NCI-H2171 treated with DMSO at 0.1 percent for 48 hours (cell line): ENCODE measurements at regions not wholly inside any gene's neighbourhood (a gene's known extent, or its start where the extent isn't known, plus 50 kb on each side); places are given as distances from the start of the nearest gene placed in this dataset.
"Not testable (repeated sequence)": the region's sequence is repeated elsewhere in the genome, so short reads cannot be mapped to it uniquely, and the experiment has no call there.

Source experiments
- DNase-seq: peaks from one replicate; lab custom pipeline; 2025; lab: John Stamatoyannopoulos, UW

GRCh38 chr1:100628631-100629081 is 90.7 kb downstream of the GPR88 start:
- DNase-seq, result no peak

GRCh38 chr1:100629391-100629790 is 90.2 kb upstream of the VCAM1 start:
- DNase-seq, result no peak

- no peak for DNase-seq
These were observed 88.5 kb upstream of the VCAM1 start for GRCh38 chr1:100631015-100631551.

GRCh38 chr1:100642826-100643225 is 76.7 kb upstream of the VCAM1 start:
- no peak for DNase-seq

DNA sequence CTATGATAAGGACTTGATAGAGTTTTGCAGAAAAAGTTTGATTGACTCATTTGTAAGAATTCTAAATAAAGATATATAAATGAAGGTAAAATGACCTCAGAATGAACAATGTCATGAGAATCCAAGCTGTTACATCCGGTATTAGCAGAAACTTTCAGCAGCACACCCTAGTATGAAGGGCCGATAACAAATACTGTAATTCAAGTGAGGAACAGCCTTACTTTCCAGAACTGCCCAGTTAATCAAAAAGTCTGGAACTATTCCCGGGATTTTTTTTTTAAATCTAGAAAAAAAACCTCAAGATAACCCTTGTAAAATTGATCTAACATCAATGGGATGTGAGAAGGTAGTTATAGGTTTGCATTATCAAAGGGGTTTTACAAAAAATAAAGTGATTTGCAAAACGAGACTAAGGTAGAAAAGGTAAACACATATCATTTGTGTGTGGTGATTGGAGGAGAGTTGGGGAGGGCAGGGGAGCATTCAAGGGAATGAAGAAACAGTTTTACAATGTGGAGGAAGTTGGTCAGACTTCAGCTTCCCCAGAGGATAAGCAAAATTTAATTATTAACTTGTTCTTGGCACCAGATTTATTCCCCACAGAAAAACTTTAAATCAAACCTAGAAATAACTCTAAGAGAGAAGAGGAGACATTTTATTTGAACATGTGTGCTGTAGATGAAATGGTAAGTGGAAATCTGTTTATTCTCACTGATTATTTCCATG is 75.9 kb upstream of the VCAM1 start:
- no peak for DNase-seq

- no peak for DNase-seq
These were observed 73.5 kb upstream of the VCAM1 start for GRCh38 chr1:100646001-100646400.

GRCh38 chr1:100649146-100649545 is 70.4 kb upstream of the VCAM1 start:
- DNase-seq, result no peak

DNA sequence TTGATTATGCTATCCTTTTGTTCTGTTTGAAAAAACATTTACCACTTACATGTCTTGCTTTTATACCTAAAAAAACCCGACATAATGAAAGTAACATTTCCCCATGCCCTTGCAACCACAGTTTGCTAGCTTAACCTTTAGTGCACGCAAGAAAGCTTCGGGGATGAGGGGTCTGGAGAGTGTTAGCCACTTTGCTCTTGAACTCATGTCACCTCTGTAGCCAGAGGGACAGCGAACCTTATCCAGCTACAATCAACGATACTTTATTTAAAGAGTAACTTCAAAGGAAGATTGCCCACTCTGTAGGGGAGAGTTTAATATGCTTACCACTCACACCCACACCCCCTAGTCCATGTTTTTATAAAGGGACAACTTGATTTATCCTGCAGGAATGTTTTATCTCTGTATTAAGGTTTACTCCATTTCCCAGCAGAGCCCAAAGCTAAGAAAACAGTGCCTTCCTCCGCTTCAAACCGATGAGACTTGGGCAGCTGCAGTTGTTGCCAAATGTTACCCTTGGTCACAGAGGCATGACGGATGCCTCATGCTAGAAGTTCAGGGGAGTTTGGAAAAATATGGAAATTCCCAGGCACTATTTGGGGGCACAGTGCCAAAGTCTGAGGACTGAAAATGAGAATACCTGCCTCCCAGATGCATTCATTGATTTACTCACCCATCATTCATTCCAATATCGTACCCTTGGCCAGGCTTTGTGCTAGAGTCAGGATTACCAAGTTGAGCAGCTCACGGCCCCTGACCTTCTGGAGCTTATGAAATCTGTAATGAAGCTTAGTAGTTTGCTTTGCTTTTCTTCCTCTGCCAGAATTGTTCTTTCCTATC is 61.4 kb upstream of the VCAM1 start:
- DNase-seq, result no peak

GRCh38 chr1:100658716-100659026 is 60.9 kb upstream of the VCAM1 start:
- DNase-seq, result no peak

GRCh38 chr1:100661176-100661575 is 58.4 kb upstream of the VCAM1 start:
- no peak for DNase-seq

DNA sequence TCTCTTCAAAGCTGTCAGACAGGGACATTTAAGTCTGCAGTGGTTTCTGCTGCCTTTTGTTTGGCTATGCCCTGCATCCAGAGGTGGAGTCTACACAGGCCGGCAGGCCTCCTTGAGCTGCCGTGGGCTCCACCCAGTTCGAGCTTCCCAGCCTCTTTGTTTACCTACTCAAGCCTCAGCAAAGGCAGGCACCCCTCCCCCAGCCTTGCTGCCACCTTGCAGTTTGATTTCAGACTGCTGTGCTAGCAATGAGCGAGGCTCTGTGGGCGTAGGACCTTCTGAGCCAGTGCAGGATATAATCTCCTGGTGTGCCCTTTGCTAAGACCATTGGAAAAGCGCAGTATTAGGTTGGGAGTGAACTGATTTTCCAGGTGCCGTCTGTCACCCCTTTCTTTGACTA is 51.0 kb upstream of the VCAM1 start:
- DNase-seq, result not testable (repeated sequence)
